ENCODE measurements at regions not wholly inside any gene's neighbourhood (a gene's known extent, or its start where the extent isn't known, plus 50 kb on each side); places are given as distances from the start of the nearest gene placed in this dataset.

- TF ChIP-seq CHD7 (IDR thresholded peaks at IDR 0.05; ENCODE audit: insufficient replicate concordance, low read length) (no peak), TAF7 (optimal IDR thresholded peaks at IDR 0.05; ENCODE audit: borderline replicate concordance, low read depth, low read length) (no peak), NANOG (IDR thresholded peaks at IDR 0.05; ENCODE audit: insufficient read depth, low read depth, low read length, poor library complexity, severe bottlenecking) (no peak), GABPA (IDR thresholded peaks at IDR 0.05; ENCODE audit: borderline replicate concordance, insufficient read depth, low read length) (no peak), FOSL1 (IDR thresholded peaks at IDR 0.05; ENCODE audit: insufficient read depth, low read depth, low read length) (no peak), CEBPB (IDR thresholded peaks at IDR 0.05; ENCODE audit: low read depth, low read length) (no peak), CBX8 (IDR thresholded peaks at IDR 0.05; ENCODE audit: borderline replicate concordance, low read depth, low read length) (no peak), TCF12 (IDR thresholded peaks at IDR 0.05; ENCODE audit: low read depth, low read length) (no peak), CBX5 (IDR thresholded peaks at IDR 0.05; ENCODE audit: low read depth, low read length) (no peak), CTBP2 (IDR thresholded peaks at IDR 0.05; ENCODE audit: borderline replicate concordance, insufficient read depth, insufficient read length, low read length) (no peak), MAFK (IDR thresholded peaks at IDR 0.05; ENCODE audit: low read depth, low read length) (no peak)
Observed at GRCh38 chr18:59079264-59079663, 60.4 kb upstream of the SEC11C start (continued).
